SK-N-SH treated with all-trans-retinoic acid at 6 μM for 48 hours (cell line): ENCODE measurements at regions not wholly inside any gene's neighbourhood (a gene's known extent, or its start where the extent isn't known, plus 50 kb on each side); places are given as distances from the start of the nearest gene placed in this dataset.

ENCODE experiments used
- ATAC-seq: fragments of 200-7000 bp; cut with Tn5 transposase; 3 replicates; pipeline ENCODE4 v1.9.1; 2020; ENCODE audit warnings: mild to moderate bottlenecking, moderate library complexity
- ZC3H10 ChIP-seq: fragments of 250-450 bp; sonication (Bioruptor Pico); IDR thresholded peaks from 2 replicates; pipeline ENCODE4 v1.5.1; 2021; ENCODE audit warnings: mild to moderate bottlenecking, moderate library complexity
- ZFP3 ChIP-seq: fragments of 250-450 bp; sonication (Bioruptor Pico); IDR thresholded peaks from 2 replicates; pipeline ENCODE4 v1.5.0; 2020; ENCODE audit warnings: mild to moderate bottlenecking, moderate library complexity

DNA sequence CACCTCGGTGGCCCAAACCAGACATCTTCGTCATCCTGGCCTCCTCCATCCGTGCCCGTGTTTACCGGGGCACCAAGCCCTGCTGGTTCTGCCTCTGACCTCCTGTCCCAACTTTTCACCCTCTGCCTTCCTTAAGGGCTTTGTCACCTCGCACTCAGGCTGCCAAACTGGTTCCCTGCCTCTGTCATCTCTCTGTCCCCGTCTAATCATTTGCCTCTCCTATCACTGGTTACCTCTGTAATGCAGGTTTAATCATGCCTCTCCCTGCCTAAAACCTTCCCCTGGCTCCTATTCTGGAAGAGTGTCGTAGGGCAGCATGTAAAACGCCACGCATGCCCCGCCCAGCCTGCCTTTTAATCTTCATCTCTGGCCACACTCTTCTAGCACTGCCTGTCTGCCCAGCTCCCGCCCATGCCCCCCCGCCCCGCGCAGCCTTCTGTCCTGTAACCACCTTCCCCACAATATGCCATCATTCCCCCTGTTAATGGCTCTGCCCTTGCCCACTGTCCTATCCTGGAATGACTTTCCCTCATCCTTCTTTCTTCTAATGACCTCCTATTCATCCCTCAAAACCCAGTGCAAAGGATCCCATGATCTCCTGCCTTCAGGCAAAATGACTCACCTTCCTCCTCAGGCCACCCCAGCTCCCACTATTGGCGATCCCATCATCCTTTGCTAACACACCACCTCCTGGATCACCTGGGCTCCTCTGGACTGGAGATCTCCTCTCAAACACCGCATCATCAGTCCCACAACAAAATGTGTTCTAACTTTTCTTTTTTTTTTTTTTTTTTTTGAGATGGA lies 66.7 kb downstream of the PEX11G start:
- ATAC-seq, result no peak
- TF ChIP-seq ZC3H10 (CRISPR knock-in tag) (no peak), ZFP3 (CRISPR knock-in tag) (peak; percentile 96)
